CD4-positive, alpha-beta T cell (primary cell): ENCODE measurements at regions not wholly inside any gene's neighbourhood (a gene's known extent, or its start where the extent isn't known, plus 50 kb on each side); places are given as distances from the start of the nearest gene placed in this dataset.

Experiments used
- ATAC-seq: fragments of 200-7000 bp; cut with Tn5 transposase; one replicate; pipeline ENCODE4 v1.10.0; 2022; ENCODE audit warnings: mild to moderate bottlenecking; ENCODE audit not compliant: poor library complexity
- CTCF ChIA-PET: fragments of 350-600 bp; sonication (Branson Sonifier 250); formaldehyde crosslinking; loops from one replicate; lab custom pipeline; 2021; ENCODE audit warnings: antibody characterized with exemption, inconsistent platforms; lab: Charles Lee
- POLR2A ChIA-PET: fragments of 350-600 bp; sonication (Branson Sonifier 250); formaldehyde crosslinking; loops from one replicate; lab custom pipeline; 2021; ENCODE audit warnings: antibody characterized with exemption, inconsistent platforms; lab: Charles Lee
- DNase-seq, 14 experiments: peaks; one replicate each; pipeline ENCODE4 v3.0.0-alpha.2; 2013 to 2020; ENCODE audit warnings: mixed read lengths in 2 of 14
- H3K27ac ChIP-seq, 2 donors: one replicate each; pipeline versions ENCODE4 v1.5.1 to v1.7.0; 2013; ENCODE audit warnings: low read length in 2 of 2, low read depth in 1 of 2, mild to moderate bottlenecking in 1 of 2
- H3K27me3 ChIP-seq, 2 experiments: 1 replicate in 1 of 2; 2 replicates in 1 of 2; pipeline versions ENCODE4 v1.6.1 to v1.7.0; 2013; ENCODE audit warnings: low read length in 2 of 2, control low read depth in 1 of 2, mild to moderate bottlenecking in 1 of 2, moderate library complexity in 1 of 2; ENCODE audit not compliant: insufficient read depth in 2 of 2, control insufficient read depth in 1 of 2
- H3K36me3 ChIP-seq: one replicate; pipeline ENCODE4 v1.6.1; 2013; ENCODE audit warnings: low read length, control low read depth; ENCODE audit not compliant: insufficient read depth
- H3K4me1 ChIP-seq: one replicate; pipeline ENCODE4 v1.6.1; 2013; ENCODE audit warnings: low read length, control low read depth; ENCODE audit not compliant: insufficient read depth
- H3K4me3 ChIP-seq: one replicate; pipeline ENCODE4 v1.5.1; 2013; ENCODE audit warnings: mild to moderate bottlenecking, low read length, moderate library complexity
- H3K9me3 ChIP-seq, 2 experiments: 1 replicate in 1 of 2; 2 replicates in 1 of 2; pipeline versions ENCODE4 v1.6.1 to v1.7.0; 2013; ENCODE audit warnings: low read length in 2 of 2, mild to moderate bottlenecking in 2 of 2, control low read depth in 1 of 2, moderate library complexity in 1 of 2; ENCODE audit not compliant: control insufficient read depth in 1 of 2, insufficient read depth in 1 of 2
- H3K27ac Mint-ChIP-seq: one replicate; pipeline ENCODE4 v1.8.0; 2020; ENCODE audit warnings: mixed read lengths
- H3K27me3 Mint-ChIP-seq: one replicate; pipeline ENCODE4 v1.8.0; 2021; ENCODE audit warnings: mixed read lengths
- H3K36me3 Mint-ChIP-seq: one replicate; pipeline ENCODE4 v1.8.0; 2021; ENCODE audit warnings: low read depth, mixed read lengths
- H3K4me1 Mint-ChIP-seq: one replicate; pipeline ENCODE4 v1.8.0; 2021; ENCODE audit warnings: low read depth, mixed read lengths
- H3K4me3 Mint-ChIP-seq: one replicate; pipeline ENCODE4 v1.8.0; 2020; ENCODE audit warnings: mild to moderate bottlenecking, mixed read lengths
- H3K9me3 Mint-ChIP-seq: one replicate; pipeline ENCODE4 v1.8.0; 2020; ENCODE audit warnings: mixed read lengths
- CTCF ChIP-seq: fragments of 200-600 bp; IDR thresholded peaks from one replicate; pipeline ENCODE4 v1.8.0; 2022; ENCODE audit warnings: antibody characterized with exemption, mild to moderate bottlenecking
- intact Hi-C, 2 experiments: fragments of 100-400 bp; cut with DNase I in 1 of 2; cut with micrococcal nuclease in 1 of 2; formaldehyde crosslinking; loops; one replicate each; pipeline versions ENCODE4 v1.15.1 to v1.9.0; 2023 to 2025; cut with DNase I, micrococcal nuclease

- intact Hi-C loops, result no loop called here
- no peaks in the 10 kb centered on the region for H3K9me3 Mint-ChIP-seq
- DNase-seq (no peak), ATAC-seq (no peak)
- H3K27me3 Mint-ChIP-seq, result peaks cover 27% of the 10 kb centered on the region
- no peaks in the 10 kb centered on the region for H3K4me1 Mint-ChIP-seq
- POLR2A ChIA-PET, result no interaction called here
- Histone ChIP-seq H3K36me3 (no peaks in the 10 kb centered on the region), H3K9me3 (no peaks in the 10 kb centered on the region), H3K27me3 (no peaks in the 10 kb centered on the region), H3K4me1 (no peaks in the 10 kb centered on the region), H3K4me3 (no peak overlapping the region), H3K27ac (no peak overlapping the region)
- no peak overlapping the region for H3K27ac Mint-ChIP-seq
- H3K36me3 Mint-ChIP-seq, result no peaks in the 10 kb centered on the region
- no peak for TF ChIP-seq CTCF
- CTCF ChIA-PET, result no interaction called here
- H3K4me3 Mint-ChIP-seq, result no peak overlapping the region
Measured at GRCh38 chr3:152977366-152977765, 142.4 kb downstream of the P2RY1 start.

GRCh38 chr3:152978152-152978551 is 143.2 kb downstream of the P2RY1 start:
- Mint-ChIP-seq H3K9me3 (no peaks in the 10 kb centered on the region), H3K27ac (no peak overlapping the region), H3K4me3 (no peak overlapping the region), H3K27me3 (peaks cover 27% of the 10 kb centered on the region), H3K36me3 (no peaks in the 10 kb centered on the region), H3K4me1 (no peaks in the 10 kb centered on the region)
- no peak for TF ChIP-seq CTCF
- Histone ChIP-seq H3K27me3 (no peaks in the 10 kb centered on the region), H3K4me1 (no peaks in the 10 kb centered on the region), H3K27ac (no peak overlapping the region), H3K4me3 (no peak overlapping the region), H3K36me3 (no peaks in the 10 kb centered on the region), H3K9me3 (no peaks in the 10 kb centered on the region)
- ChIA-PET CTCF (no interaction called here), POLR2A (no interaction called here)
- intact Hi-C loops, result no loop called here
- DNase-seq, result no peak
- ATAC-seq, result no peak

- Histone ChIP-seq H3K27me3 (no peaks in the 10 kb centered on the region), H3K4me3 (no peak overlapping the region), H3K27ac (no peak overlapping the region), H3K36me3 (no peaks in the 10 kb centered on the region), H3K4me1 (no peaks in the 10 kb centered on the region), H3K9me3 (no peaks in the 10 kb centered on the region)
- no peak for TF ChIP-seq CTCF
- intact Hi-C loops, result no loop called here
- H3K36me3 Mint-ChIP-seq, result no peaks in the 10 kb centered on the region
- CTCF ChIA-PET, result no interaction called here
- POLR2A ChIA-PET, result no interaction called here
- no peaks in the 10 kb centered on the region for H3K4me1 Mint-ChIP-seq
- no peak for DNase-seq
- ATAC-seq, result no peak
- H3K4me3 Mint-ChIP-seq, result no peak overlapping the region
- no peaks in the 10 kb centered on the region for H3K9me3 Mint-ChIP-seq
- H3K27ac Mint-ChIP-seq, result no peak overlapping the region
- peaks cover 4% of the 10 kb centered on the region for H3K27me3 Mint-ChIP-seq
Measured at GRCh38 chr3:152997526-152997925, 162.6 kb downstream of the P2RY1 start.
